GM12892 (cell line): ENCODE measurements at regions not wholly inside any gene's neighbourhood (a gene's known extent, or its start where the extent isn't known, plus 50 kb on each side); places are given as distances from the start of the nearest gene placed in this dataset.

Experiments
- POLR2A ChIP-seq: IDR thresholded peaks from 2 replicates; pipeline ENCODE4 v1.6.1; 2011; ENCODE audit warnings: low read depth, low read length, control low read depth
- POLR2AphosphoS5 ChIP-seq: IDR thresholded peaks from 2 replicates; pipeline ENCODE4 v1.6.1; 2011; ENCODE audit warnings: low read depth, low read length, control low read depth

DNA sequence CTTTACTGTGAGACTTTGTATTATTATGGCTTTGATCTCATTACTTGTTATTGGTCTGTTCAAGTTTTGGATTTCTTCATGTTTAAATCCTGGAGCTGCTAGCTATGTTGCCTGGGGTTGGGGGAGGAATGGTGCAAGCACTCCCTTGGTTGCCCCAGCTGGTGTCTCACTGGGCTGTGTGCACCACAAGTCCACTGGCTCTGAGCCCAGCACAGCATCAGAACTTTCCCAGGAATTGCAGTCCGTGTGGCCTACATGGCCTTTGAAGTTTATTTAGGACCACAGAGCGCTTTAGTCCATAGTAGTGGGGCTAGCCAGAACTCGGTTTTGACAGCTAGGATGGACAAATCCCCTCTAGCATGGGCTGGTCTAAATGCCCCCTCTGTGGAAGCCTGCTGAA, 278.8 kb upstream of the RPS6KA3 start:
- TF ChIP-seq POLR2A, result no peak
- TF ChIP-seq POLR2AphosphoS5, result no peak
